ENCODE measurements at regions not wholly inside any gene's neighbourhood (a gene's known extent, or its start where the extent isn't known, plus 50 kb on each side); places are given as distances from the start of the nearest gene placed in this dataset.
"Not testable (repeated sequence)": the region's sequence is repeated elsewhere in the genome, so short reads cannot be mapped to it uniquely, and the experiment has no call there.

DNA sequence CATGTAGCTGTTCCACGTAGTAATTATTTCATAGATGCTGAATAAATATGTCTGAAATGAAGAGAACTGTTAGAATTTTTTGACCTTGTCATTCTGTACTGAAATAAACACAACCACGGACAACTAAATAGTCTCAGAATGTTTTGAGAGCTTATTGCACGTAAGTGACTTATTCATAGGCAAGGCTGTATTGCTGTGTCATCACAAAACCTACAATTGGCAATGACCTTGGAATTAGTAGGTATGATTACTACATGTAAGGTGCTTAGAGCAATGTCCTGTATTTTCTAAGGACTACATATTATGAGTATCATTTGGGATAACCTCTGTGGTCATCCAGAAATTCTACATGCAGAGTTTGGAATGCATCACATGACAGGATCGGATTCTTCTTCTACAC lies 237.2 kb upstream of the PUDP start:
- DNase-seq (ENCODE audit: low spot score) = no peak

DNA sequence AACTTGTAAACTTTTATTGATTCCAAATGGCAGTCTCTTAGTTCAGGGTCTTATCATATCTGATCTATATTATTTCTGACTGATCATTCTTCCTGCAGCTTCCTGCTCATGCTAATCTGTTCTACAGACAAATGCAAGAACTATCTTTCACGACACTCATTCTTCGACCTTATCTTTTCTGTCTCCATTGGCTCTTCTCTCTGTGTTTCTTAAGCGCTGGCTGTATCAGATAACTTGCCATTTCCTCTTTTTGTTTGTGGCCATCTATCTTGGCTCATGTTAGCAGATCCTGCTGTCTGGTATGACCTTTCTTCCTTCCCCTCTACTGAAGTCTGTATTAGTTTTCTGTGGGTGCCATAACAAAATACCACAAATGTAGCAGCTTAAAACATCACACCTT lies 230.5 kb upstream of the PUDP start:
- no peak for DNase-seq (ENCODE audit: low spot score)

DNA sequence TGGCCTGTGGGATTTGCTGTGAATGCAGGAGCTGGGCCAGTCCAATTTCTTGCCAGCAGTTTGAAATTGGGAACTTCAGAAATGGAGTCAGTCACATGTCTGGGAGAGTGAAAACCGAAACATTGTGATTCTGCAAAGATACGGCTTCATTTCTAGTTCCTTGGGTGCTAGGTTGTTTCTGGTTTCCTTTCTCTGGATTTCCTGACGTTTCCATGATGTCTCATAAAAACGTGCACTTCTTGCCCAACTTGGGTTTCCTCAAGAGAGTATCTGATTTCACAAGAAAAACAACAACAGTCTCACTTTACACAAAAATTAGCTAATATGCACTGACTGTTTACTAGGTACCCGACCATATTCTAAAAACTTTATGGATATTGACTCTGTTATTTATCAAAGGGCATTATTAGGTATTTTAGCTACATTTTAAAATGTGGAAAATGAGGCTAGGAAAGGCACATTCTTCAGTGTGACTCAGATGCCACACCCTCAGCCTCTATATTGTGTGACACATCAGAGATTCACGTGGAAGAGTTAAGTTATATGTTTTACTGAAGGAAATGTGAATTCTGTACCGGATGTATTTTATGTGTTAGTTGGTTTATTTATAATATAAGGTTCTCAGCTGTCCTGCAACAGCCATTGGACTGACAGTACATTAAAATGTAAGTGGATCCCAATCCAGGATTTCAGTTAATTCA lies 225.0 kb upstream of the PUDP start:
- no peak for DNase-seq (ENCODE audit: low spot score)

DNA sequence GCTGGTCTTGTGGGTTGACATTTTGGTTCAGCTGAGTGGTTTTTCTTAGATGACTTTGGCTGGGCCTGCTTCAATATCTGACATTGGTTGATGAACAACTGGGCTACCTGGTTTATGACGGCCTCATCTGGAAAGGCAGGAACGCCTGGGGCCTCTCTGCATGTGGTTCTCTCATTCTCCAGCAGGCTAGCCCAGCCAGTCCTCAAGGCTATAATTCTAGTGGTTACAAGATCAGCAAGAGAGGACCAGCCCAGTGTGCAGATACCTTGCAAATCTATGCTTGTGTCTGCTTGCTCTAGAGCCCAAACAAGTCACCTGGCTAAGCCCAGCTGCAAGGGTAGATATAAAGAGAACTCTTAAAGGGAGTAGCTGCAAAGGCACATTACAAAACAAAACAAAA lies 214.2 kb upstream of the PUDP start:
- no peak for DNase-seq (ENCODE audit: low spot score)

DNA sequence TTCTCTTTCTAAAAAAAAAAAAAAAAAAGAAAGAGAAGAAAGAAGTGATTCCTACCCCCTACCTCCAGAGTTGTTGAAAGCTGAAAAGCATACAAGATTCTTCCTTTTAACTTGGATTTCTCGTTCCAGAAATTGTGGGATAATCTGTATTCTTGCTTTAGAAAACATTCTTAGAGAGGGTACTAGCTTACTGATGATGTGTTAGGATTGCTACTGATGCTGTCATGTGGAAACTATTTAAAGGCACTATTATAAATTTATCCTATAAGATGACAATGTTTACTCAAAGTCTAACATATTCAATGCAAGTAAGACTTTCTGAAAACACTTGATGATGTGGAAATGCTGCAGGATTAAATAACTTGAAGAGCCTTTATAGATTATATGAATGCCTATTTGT lies 204.0 kb upstream of the PUDP start:
- no peak for DNase-seq (ENCODE audit: low spot score)

DNA sequence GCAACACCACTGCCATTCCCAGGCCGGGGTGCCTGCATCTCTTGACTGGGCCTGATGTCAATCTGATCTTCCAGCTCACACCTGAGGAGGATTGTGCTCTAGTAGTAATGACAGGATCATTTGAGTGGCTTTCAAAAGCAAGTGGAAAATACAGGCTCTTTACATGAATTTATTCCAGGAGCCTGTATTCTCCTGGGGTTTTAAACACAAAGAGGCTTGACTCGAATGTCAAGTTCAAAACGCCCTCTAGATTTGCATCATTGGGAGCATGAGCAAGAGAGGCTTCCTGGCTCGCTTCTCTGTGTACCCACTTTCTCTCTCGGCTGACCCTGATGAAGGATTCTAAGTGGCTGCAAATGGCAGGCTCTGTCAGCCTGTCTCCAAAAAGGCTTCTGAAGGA lies 199.5 kb upstream of the PUDP start:
- no peak for DNase-seq (ENCODE audit: low spot score)

DNA sequence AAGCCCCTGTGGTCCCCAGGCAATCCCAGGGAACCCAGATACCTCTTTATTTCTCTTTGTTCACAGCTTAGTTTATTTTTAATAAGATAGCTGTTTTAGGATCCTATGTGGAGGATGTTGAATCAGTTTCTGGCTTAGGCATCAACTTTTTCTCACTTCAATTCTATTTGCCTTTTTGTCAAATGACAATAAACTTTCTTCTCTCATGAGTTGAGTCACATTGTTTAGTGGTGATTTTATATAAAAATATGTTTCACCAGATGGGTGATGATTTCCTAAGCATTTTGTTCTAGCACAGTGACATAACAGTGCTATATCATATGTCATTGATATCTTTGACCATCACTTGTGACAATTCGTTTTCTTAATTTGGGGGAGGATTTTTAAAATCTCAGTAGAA lies 198.1 kb upstream of the PUDP start:
- no peak for DNase-seq (ENCODE audit: low spot score)

DNA sequence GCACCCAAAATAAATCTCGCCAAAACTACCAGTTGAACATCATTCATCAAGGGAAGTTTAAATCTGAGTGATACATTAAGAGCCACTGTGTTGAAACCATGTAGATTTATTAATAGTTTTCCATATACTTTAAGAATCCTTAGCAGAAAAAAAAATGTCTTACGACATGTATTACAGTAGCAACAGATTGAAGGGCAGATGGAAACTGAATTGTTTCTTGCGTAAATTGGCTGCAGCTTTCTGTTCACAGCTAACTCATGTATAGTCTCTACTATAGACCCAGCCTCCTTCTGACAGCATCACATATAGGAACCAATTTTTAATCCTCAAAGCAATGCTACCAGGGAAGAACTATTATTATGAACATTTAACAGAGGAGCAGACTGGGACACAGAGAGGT lies 195.2 kb upstream of the PUDP start:
- no peak for DNase-seq (ENCODE audit: low spot score)

DNA sequence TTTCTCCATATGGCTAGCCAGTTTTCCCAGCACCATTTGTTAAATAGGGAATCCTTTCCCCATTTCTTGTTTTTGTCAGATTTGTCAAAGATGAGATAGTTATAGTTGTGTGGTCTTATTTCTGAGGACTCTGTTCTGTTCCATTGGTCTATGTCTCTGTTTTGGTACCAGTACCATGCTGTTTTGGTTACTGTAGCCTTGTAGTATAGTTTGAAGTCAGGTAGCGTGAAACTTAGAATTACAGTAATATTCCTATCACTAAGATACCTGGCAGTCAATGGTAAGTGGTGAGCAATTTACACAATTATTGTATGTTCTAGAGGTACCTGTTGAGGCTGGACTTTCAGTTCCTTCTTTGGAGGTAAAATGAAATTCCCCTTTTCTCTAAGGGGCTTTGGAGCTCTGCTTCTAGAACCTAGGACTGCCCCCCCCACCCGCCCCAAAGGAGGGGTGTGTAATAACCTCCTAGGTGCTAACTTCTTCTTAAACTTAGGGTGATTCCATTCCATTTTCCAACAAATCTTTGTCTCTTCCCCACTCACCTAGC lies 187.9 kb upstream of the PUDP start:
- DNase-seq (ENCODE audit: low spot score) = not testable (repeated sequence)

DNA sequence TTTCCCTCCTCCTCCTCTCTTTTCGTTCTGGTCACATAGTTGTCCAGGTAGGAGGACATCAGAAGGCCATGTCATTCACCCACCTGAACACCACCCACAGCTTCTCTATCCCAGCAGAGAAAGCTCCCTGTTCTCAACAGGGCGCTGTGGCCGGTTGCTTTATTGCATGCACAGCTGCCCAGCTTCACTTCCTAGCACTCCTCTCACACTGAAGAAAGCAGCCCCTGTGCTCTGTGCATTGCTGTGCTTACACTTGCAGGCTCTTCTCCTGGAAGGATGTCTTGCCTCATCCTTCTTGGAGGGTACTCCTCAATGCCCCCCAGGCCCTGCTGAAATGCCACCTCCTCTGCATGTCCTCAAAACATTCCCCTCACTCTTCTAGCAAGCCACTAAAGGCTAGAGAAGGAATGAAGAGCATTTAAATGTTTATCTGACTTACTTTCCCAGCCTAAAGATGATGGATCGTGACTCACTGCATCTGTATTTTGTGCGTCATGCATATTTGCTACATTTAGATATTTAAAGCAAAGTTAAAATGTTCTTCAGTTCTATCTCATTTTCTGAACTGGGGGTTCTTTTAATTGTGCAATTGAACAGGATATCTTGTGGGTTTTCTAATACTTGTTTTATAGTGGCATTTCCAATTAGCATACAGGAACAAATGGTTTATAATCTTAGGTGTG lies 186.4 kb upstream of the PUDP start:
- DNase-seq (ENCODE audit: low spot score) = no peak

DNA sequence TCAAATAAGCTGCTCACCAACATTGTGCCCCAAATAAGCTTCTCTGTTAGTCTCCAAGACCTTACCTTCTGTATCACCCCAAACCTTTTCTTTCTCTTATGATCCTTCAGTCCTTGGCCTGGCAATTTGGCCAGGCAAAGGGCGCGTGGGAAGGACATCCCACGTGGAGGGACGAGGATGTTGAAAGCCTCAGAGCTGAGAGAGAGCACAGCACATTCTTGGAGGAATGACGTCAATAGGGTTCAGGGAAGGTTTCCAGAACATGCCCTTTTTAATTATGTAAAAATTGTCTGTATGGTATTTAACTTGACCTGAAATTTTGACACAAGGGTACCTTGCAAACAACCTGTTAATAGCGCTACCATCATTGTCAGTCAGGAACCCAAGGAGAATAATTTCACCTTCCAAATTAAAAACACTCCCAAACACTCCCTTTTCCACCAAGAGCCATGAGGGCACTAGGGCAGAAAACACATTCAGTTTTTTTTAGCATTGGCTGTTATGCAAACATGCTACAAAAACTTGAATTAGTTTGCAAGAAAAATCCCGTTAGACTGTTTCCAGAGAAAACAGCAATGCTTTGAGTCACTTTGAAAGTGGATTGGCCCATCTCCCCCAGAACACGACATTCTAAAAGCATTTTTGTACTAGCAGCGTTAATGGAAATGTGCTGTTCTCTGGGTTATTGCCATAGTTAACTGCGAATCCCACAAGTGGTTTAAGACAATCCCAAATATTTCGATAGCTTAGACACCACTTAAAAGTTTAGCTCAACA lies 183.2 kb upstream of the PUDP start:
- DNase-seq (ENCODE audit: low spot score) = no peak

DNA sequence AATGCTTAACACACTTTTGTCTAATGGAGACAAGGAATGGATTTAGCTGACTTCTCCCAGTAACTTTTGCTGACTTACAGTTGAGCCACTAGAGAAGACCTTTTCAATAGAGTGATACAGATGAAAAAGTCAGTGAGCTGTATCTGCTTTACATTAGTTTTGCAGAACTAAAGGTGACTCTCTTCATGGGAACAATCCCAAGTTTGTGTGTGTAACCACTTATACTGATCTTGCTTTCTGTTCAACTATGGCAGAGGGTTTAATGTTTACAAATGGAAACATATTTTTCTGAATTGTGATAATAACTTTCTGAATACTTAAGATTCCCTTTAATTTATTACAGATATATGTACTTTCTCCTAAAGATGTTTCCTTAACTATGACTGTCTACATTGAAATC lies 182.6 kb upstream of the PUDP start:
- DNase-seq (ENCODE audit: low spot score) = no peak

DNA sequence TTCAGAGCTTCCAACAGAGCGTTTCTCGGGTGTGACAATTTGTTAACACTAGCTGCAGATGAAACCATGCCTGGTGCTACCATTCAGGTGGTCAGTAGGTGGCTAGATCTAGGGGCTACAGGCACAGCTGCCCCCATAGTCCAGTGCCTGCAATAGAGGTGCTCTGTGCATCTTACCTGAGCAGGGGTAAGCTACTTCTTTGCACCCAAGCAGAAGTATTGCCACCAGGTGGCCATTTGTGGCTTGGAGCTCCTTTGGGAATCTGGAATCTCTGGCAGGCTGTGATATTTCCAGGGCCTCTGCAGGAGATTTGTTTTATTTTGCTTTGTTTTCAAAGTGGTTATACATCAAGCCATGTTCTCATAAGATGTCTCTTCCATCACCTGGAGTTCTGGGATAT lies 170.7 kb upstream of the PUDP start:
- DNase-seq (ENCODE audit: low spot score) = no peak

DNA sequence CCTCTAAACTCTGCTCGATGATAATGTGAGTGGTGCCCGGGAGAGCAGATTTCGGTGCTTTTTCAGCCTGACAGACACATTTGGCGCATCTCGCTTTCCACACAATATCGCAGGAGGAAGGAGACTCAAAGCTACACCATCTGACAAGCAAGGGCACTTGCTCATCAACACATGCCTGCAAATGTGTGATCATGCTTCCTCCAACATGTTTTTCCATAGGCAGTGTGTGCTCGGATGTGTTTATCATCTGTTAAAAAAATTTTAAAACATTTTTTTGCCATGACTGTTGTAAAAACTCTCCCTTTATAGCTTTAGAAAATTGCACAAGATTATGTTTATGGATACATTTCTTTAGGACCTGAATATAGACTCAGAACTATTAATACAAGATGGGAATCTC lies 170.3 kb upstream of the PUDP start:
- DNase-seq (ENCODE audit: low spot score) = no peak

DNA sequence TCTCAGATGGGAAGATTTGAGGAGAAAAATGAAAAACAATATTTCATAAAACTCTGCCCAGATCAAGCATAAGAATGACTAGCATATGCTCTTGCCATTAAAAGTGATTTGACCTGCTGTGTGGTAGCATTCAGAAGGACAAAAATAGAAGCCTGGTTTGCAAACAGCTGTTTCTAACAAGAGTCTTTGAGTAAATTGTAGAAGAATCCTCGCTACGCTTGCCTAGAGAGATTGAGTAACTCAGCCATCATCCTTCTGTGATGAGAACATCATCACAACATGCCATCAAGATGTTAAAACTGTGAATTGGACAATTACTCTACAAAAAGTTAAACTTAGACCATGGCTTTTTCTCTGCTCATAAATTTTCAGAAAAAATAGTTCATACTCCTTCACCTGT lies 168.9 kb upstream of the PUDP start:
- no peak for DNase-seq (ENCODE audit: low spot score)

DNA sequence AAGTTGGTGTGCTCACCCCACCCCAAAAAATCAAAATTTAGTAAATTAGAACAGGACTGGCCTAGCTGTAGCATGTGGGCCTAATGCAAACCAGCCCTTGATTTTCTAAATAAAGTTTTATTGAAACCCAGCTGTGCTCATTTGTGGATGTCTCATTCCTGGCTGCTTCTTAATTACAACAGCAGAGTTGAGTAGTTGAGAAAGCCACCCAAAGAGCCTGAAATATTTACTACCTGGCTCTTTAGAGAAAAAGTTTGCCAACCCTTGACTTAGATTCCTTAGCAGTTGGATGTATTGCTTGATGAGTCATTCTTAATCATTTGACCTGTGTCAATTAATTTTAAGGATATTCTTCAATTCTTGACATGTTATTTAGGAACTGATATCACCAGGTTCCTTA lies 168.3 kb upstream of the PUDP start:
- DNase-seq (ENCODE audit: low spot score) = no peak

DNA sequence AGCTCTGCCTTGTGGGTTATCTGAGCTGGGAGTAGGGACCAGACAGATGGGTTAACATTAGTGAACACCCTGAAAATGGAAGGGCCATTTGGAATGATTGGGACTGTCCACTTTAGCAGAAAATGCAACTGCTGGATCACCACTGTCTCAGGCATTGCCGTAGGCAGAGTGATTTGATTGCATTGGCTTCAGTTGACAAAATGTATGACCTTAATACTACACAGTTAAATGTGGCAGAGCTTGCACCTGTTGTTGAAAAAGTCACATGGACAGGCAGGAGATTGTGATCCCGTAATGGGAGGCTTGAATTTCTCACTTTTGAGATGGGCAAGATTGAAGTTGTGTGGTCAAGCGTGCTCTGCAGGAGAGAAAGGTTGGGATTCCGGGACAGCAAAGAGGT lies 166.5 kb upstream of the PUDP start:
- no peak for DNase-seq (ENCODE audit: low spot score)

DNA sequence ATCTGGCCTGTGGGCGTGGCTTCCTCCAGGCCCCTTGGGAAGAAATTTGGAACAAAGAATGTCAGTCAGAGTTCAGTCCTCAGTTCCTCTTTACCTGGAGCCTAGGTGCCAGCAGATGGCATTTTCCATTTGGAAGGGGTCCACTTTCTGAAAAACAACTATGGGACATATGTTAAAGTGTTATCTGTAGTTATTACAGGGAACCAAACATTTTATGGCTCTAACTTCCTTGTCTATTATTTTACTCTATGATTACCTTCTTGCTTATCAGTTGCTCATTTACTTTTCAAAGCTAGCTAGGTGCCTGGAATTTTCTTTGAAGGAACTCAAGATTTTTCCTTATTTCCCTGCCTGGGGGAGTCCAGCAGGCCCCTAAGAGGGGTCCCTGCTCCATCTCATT lies 159.8 kb upstream of the PUDP start:
- DNase-seq (ENCODE audit: low spot score) = no peak

DNA sequence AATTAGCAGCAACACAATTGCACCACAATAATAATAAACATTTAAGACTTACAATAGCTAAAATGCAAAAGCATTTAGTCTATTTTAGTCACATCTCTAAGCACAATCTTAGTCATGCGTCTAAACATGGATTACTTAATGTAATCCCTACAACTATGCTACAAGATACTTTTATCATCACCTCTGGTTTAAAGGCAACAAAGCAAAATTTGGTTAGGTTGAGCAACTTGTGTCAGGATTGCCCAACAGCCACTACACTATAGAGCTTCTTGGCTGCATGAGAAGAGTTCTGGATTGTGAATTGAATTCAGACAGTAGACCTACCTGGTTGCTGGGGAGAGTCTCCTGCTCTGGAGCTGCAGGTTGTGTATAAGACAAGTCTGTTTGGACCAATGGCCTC lies 146.5 kb upstream of the PUDP start:
- no peak for DNase-seq (ENCODE audit: low spot score)

DNA sequence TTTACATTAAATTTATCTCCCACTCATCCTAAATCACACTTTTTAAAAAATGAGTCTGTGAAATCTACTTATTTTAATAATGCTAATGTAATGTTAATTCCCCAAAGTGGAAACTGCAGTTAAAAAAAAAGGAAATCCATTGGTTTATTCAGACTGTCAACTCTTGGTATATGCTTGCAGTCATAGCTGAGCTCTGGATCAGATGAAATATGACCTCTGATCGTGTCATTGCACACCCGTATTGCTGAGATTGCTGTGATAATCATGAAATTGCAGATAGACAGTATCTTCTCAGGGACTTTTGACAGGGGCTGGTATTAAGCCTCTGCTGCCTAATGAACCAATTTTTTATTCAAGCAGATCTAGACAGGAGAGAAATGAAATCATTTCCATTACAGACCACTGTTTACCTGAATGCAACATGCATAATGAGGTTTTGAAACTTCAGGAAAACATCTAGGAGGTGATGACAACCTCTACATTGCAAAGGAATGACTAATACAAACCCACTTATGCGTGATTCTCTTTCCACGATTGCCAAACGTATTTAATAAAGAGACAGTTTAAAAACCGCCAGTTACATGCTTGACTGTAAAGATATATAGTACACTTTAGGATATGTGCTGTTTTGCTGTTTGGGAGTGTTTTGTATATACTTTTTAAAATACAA lies 138.3 kb upstream of the PUDP start:
- no peak for DNase-seq (ENCODE audit: low spot score)

DNA sequence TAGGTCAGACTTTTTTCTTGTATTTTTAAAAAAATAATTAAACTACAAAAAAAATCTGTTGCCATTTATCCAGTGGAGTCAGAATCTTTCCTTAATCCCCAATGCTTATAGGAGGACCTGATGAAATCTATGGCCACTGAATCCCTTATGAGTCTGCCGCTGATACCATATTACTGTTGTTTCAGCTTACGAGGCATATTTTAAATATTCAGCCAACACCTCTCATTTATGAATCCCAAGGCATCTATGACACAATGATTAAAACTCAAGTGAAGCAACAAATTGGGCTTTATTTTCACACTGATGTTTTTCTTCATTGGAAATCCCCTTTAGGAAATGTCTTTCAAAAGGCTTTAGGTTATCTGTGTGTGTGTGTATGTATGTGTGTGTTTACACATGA lies 137.8 kb upstream of the PUDP start:
- DNase-seq (ENCODE audit: low spot score) = no peak

DNA sequence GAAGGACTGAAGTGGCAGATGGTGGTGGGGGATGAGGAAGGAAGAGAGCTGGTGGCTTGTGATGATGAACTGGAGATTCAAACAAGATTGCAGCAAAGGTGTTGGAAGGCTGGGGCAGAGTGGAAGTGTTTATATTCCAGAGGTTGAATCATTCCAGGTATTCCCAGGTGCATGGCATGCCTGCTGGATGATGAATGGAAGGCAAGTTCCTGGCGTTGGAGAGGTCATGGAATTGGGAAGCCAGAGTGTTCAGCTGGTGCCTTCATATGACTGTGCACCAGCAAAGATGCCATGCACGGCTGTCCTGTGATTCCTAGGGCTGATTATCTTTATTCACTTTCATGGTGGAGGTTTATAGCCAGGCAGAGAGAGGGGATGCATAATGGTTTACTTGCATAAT lies 135.8 kb upstream of the PUDP start:
- no peak for DNase-seq (ENCODE audit: low spot score)

DNA sequence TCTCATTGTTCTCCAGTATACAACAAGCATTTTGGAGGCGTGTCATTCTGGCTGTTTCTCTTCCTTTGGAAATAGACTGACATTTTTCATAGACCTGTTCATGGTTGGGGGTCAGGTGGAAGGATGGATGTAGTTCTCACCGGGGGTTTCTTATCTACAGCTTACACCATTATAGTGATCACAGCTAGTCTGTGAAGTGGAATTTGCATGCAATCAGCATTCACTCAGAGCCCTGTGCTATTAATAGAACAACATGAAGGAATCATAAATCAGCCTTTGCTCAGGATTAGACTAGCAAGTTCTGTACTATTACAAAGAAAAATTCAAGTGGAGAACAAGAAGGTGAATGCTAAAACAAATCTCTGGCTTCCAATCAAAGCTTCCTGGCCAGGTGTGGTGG lies 132.6 kb upstream of the PUDP start:
- DNase-seq (ENCODE audit: low spot score) = no peak
